ENCODE measurements at regions not wholly inside any gene's neighbourhood (a gene's known extent, or its start where the extent isn't known, plus 50 kb on each side); places are given as distances from the start of the nearest gene placed in this dataset.

GRCh38 chr5:121055586-121055985 lies 591.5 kb downstream of the PRR16 start:
- TF ChIP-seq CTCF (IDR thresholded peaks at IDR 0.05) (no peak), ZFX (IDR thresholded peaks at IDR 0.05; ENCODE audit: borderline replicate concordance) (no peak)

Measured in 22Rv1 (cell line).